ENCODE measurements at regions not wholly inside any gene's neighbourhood (a gene's known extent, or its start where the extent isn't known, plus 50 kb on each side); places are given as distances from the start of the nearest gene placed in this dataset.

DNA sequence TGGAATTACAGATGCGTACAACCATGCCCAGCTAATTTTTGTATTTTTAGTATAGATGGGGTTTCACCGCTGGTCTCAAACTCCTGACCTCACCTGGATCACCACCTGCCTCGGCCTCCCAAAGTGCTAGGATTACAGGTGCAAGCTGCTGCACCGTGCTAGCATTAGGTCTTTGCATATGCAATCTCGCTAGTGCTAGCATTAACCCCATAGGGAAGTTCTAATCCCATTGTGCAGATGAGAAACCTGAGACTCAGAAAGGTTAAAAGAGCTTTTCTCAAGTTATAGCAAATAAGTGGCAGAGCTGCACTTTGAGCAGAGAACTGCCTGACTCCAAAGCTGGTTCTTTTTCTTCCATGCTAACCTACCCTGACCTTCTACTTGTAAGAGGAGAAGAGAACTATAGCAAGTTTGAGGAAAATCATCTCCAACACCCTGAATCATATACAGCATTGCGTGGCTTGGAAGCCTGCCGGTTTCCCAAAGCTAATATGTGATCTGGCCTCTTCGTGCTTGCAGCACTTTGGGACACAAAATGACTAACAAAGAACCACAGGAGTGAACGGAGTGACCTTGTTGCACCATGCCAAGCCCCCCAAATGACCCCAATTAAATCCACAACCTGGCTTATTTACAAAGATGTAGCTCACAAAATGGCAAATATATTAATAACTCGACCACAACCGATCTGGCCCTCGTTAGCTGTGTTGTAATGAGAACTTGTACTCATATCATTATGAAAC, 185.1 kb downstream of the TM2D1 start:
- Histone ChIP-seq H3K4me1 (ENCODE audit: control insufficient read depth, insufficient read depth, low read length) (no peaks in the 10 kb centered on the region), H3K27ac (ENCODE audit: extremely low read depth, low read depth, low read length) (no peak overlapping the region), H3K36me3 (ENCODE audit: control insufficient read depth in 2 of 2, insufficient read depth in 1 of 2, low read length in 2 of 2) (no peaks in the 10 kb centered on the region), H3K9me3 (ENCODE audit: control insufficient read depth, insufficient read depth, low read depth, low read length) (no peaks in the 10 kb centered on the region), H3K4me3 (ENCODE audit: low read depth, low read length) (no peak overlapping the region)
- TF ChIP-seq, protein P1, sequence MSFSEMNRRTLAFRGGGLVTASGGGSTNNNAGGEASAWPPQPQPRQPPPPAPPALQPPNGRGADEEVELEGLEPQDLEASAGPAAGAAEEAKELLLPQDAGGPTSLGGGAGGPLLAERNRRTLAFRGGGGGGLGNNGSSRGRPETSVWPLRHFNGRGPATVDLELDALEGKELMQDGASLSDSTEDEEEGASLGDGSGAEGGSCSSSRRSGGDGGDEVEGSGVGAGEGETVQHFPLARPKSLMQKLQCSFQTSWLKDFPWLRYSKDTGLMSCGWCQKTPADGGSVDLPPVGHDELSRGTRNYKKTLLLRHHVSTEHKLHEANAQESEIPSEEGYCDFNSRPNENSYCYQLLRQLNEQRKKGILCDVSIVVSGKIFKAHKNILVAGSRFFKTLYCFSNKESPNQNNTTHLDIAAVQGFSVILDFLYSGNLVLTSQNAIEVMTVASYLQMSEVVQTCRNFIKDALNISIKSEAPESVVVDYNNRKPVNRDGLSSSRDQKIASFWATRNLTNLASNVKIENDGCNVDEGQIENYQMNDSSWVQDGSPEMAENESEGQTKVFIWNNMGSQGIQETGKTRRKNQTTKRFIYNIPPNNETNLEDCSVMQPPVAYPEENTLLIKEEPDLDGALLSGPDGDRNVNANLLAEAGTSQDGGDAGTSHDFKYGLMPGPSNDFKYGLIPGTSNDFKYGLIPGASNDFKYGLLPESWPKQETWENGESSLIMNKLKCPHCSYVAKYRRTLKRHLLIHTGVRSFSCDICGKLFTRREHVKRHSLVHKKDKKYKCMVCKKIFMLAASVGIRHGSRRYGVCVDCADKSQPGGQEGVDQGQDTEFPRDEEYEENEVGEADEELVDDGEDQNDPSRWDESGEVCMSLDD (tag by site-specific recombination; IDR thresholded peaks at IDR 0.05): no peak
- no peak for TF ChIP-seq ZNF341 (tag by site-specific recombination; IDR thresholded peaks at IDR 0.05; ENCODE audit: low read depth)
- TF ChIP-seq ZNF473 (tag by site-specific recombination; IDR thresholded peaks at IDR 0.05): no peak
- TF ChIP-seq ZNF747 (tag by site-specific recombination; IDR thresholded peaks at IDR 0.05): no peak
- TF ChIP-seq KLF7 (tag by site-specific recombination; IDR thresholded peaks at IDR 0.05; ENCODE audit: borderline replicate concordance): no peak
- no peak for TF ChIP-seq ZFP41 (tag by site-specific recombination; IDR thresholded peaks at IDR 0.05; ENCODE audit: borderline replicate concordance)
- CTCF ChIA-PET: interaction anchor here (0.5 kb wide), 2 partner anchors 578 to 591 kb away, joined by 3 read pairs; no protein-coding TSS in a partner anchor
- POLR2A ChIA-PET: no interaction called here

DNA sequence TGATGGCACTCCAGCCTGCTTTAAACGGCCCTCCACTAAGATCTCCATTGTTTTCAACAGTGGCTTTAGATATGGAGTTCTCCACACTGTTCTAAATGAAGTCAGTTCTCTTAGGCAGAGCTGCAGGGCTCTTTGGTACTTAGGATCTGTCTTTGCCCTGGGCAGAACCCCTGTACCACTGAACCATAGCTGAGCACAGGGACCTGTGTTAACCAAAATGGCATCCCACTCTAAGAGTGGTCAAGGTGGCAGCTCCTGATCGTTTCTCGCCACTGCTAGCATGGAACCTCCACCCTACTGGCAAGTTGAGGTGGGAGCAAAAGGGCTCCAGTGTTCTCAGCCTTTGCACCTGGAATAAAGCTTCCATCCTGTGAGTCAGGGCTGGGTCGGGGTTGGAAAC, 186.7 kb downstream of the TM2D1 start:
- CTCF ChIA-PET: no interaction called here

More for the DNA sequence above, 186.7 kb downstream of the TM2D1 start:
- no peak overlapping the region for H3K27ac ChIP-seq (ENCODE audit: extremely low read depth, low read depth, low read length)
- TF ChIP-seq PATZ1 (tag by site-specific recombination; IDR thresholded peaks at IDR 0.05) (no peak), ZNF335 (tag by site-specific recombination; conservative IDR thresholded peaks at IDR 0.05) (no peak), ZNF433 (tag by site-specific recombination; IDR thresholded peaks at IDR 0.05; ENCODE audit: low read depth) (no peak), ZNF76 (tag by site-specific recombination; IDR thresholded peaks at IDR 0.05; ENCODE audit: borderline replicate concordance, low read depth) (no peak), ZBTB17 (tag by site-specific recombination; IDR thresholded peaks at IDR 0.05) (no peak), HOXD13 (CRISPR knock-in tag; IDR thresholded peaks at IDR 0.05; ENCODE audit: borderline replicate concordance) (no peak), ZNF473 (tag by site-specific recombination; IDR thresholded peaks at IDR 0.05) (no peak), ZNF785 (tag by site-specific recombination; IDR thresholded peaks at IDR 0.05) (no peak), ZFP3 (tag by site-specific recombination; IDR thresholded peaks at IDR 0.05; ENCODE audit: low read depth) (no peak), ZNF140 (tag by site-specific recombination; IDR thresholded peaks at IDR 0.05) (no peak), PBX3 (CRISPR knock-in tag; IDR thresholded peaks at IDR 0.05) (no peak), ZNF292 (tag by site-specific recombination; IDR thresholded peaks at IDR 0.05; ENCODE audit: borderline replicate concordance, low read depth) (no peak), KLF1 (tag by site-specific recombination; IDR thresholded peaks at IDR 0.05) (no peak)
- TF ChIP-seq, protein P2, sequence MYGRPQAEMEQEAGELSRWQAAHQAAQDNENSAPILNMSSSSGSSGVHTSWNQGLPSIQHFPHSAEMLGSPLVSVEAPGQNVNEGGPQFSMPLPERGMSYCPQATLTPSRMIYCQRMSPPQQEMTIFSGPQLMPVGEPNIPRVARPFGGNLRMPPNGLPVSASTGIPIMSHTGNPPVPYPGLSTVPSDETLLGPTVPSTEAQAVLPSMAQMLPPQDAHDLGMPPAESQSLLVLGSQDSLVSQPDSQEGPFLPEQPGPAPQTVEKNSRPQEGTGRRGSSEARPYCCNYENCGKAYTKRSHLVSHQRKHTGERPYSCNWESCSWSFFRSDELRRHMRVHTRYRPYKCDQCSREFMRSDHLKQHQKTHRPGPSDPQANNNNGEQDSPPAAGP (tag by site-specific recombination; IDR thresholded peaks at IDR 0.05): no peak
- TF ChIP-seq, protein P3, sequence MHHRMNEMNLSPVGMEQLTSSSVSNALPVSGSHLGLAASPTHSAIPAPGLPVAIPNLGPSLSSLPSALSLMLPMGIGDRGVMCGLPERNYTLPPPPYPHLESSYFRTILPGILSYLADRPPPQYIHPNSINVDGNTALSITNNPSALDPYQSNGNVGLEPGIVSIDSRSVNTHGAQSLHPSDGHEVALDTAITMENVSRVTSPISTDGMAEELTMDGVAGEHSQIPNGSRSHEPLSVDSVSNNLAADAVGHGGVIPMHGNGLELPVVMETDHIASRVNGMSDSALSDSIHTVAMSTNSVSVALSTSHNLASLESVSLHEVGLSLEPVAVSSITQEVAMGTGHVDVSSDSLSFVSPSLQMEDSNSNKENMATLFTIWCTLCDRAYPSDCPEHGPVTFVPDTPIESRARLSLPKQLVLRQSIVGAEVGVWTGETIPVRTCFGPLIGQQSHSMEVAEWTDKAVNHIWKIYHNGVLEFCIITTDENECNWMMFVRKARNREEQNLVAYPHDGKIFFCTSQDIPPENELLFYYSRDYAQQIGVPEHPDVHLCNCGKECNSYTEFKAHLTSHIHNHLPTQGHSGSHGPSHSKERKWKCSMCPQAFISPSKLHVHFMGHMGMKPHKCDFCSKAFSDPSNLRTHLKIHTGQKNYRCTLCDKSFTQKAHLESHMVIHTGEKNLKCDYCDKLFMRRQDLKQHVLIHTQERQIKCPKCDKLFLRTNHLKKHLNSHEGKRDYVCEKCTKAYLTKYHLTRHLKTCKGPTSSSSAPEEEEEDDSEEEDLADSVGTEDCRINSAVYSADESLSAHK (tag by site-specific recombination; IDR thresholded peaks at IDR 0.05): no peak
- H3K9me3 ChIP-seq (ENCODE audit: control insufficient read depth, insufficient read depth, low read depth, low read length): no peaks in the 10 kb centered on the region
- no peaks in the 10 kb centered on the region for H3K36me3 ChIP-seq (ENCODE audit: control insufficient read depth in 2 of 2, insufficient read depth in 1 of 2, low read length in 2 of 2)
- H3K4me1 ChIP-seq (ENCODE audit: control insufficient read depth, insufficient read depth, low read length): no peaks in the 10 kb centered on the region
- POLR2A ChIA-PET: no interaction called here
- no peak overlapping the region for H3K4me3 ChIP-seq (ENCODE audit: low read depth, low read length)

All from HEK293 (cell line).